GM19023 (cell line): ENCODE measurements at regions not wholly inside any gene's neighbourhood (a gene's known extent, or its start where the extent isn't known, plus 50 kb on each side); places are given as distances from the start of the nearest gene placed in this dataset.

Experiments
- ATAC-seq: cut with Tn5 transposase; IDR thresholded peaks from one replicate; pipeline ENCODE4 v1.9.1; 2021; ENCODE audit warnings: mild to moderate bottlenecking, moderate library complexity; ENCODE audit not compliant: unreplicated experiment

GRCh38 chr1:191929383-191929782 is 228.9 kb upstream of the RGS18 start:
- ATAC-seq = no peak

- no peak for ATAC-seq
Observed at GRCh38 chr1:191943684-191944083, 214.6 kb upstream of the RGS18 start.

- ATAC-seq = no peak
Observed at GRCh38 chr1:191953526-191953925, 204.7 kb upstream of the RGS18 start.

- no peak for ATAC-seq
Observed at GRCh38 chr1:191959856-191960255, 198.4 kb upstream of the RGS18 start.

- ATAC-seq = no peak
Observed at GRCh38 chr1:191963286-191963685, 195.0 kb upstream of the RGS18 start.

- ATAC-seq = no peak
Observed at GRCh38 chr1:191963781-191964455, 194.3 kb upstream of the RGS18 start.

- ATAC-seq = no peak
Observed at GRCh38 chr1:191969290-191969689, 189.0 kb upstream of the RGS18 start.

- ATAC-seq = no peak
Observed at GRCh38 chr1:191970116-191970515, 188.1 kb upstream of the RGS18 start.

GRCh38 chr1:191971447-191971846 is 186.8 kb upstream of the RGS18 start:
- no peak for ATAC-seq

- ATAC-seq = no peak
Observed at GRCh38 chr1:191974004-191974403, 184.3 kb upstream of the RGS18 start.

- no peak for ATAC-seq
Observed at GRCh38 chr1:191977874-191978506, 180.3 kb upstream of the RGS18 start.

GRCh38 chr1:191984856-191985255 is 173.4 kb upstream of the RGS18 start:
- no peak for ATAC-seq

- ATAC-seq = no peak
Observed at GRCh38 chr1:191992118-191992517, 166.1 kb upstream of the RGS18 start.

GRCh38 chr1:191993549-191993948 is 164.7 kb upstream of the RGS18 start:
- ATAC-seq = no peak

- no peak for ATAC-seq
Observed at GRCh38 chr1:192002063-192002462, 156.2 kb upstream of the RGS18 start.

GRCh38 chr1:192003295-192004077 is 154.8 kb upstream of the RGS18 start:
- ATAC-seq = no peak

GRCh38 chr1:192005976-192006375 is 152.3 kb upstream of the RGS18 start:
- ATAC-seq = no peak

GRCh38 chr1:192008281-192008825 is 149.9 kb upstream of the RGS18 start:
- no peak for ATAC-seq

- no peak for ATAC-seq
Observed at GRCh38 chr1:192010406-192010805, 147.9 kb upstream of the RGS18 start.

GRCh38 chr1:192011525-192011924 is 146.7 kb upstream of the RGS18 start:
- no peak for ATAC-seq

GRCh38 chr1:192022827-192023226 is 135.4 kb upstream of the RGS18 start:
- ATAC-seq = no peak

GRCh38 chr1:192024881-192025280 is 133.4 kb upstream of the RGS18 start:
- no peak for ATAC-seq
